NCI-H526 treated with DMSO at 0.1 percent for 48 hours (cell line): ENCODE measurements at regions not wholly inside any gene's neighbourhood (a gene's known extent, or its start where the extent isn't known, plus 50 kb on each side); places are given as distances from the start of the nearest gene placed in this dataset.
A peak's percentile ranks its signal among the peaks of the same experiment; 100 is the strongest.
"Not testable (repeated sequence)": the region's sequence is repeated elsewhere in the genome, so short reads cannot be mapped to it uniquely, and the experiment has no call there.

Source experiments
- DNase-seq: peaks from one replicate; lab custom pipeline; 2025; lab: John Stamatoyannopoulos, UW

- DNase-seq, result not testable (repeated sequence)
Measured at GRCh38 chr10:131581547-131581946, 270.0 kb upstream of the TCERG1L start.

GRCh38 chr10:131584287-131584686 is 272.8 kb upstream of the TCERG1L start:
- no peak for DNase-seq

GRCh38 chr10:131585761-131586160 is 274.2 kb upstream of the TCERG1L start:
- no peak for DNase-seq

- DNase-seq, result no peak
Measured at GRCh38 chr10:131586958-131587357, 275.4 kb upstream of the TCERG1L start.

GRCh38 chr10:131587976-131588680 is 276.6 kb upstream of the TCERG1L start:
- no peak for DNase-seq

- DNase-seq, result no peak
Measured at GRCh38 chr10:131588704-131589220, 277.2 kb upstream of the TCERG1L start.

- no peak for DNase-seq
Measured at GRCh38 chr10:131590567-131590966, 279.0 kb upstream of the TCERG1L start.

GRCh38 chr10:131591936-131592335 is 280.4 kb upstream of the TCERG1L start:
- DNase-seq, result no peak

GRCh38 chr10:131609176-131609575 is 291.6 kb upstream of the PPP2R2D start:
- DNase-seq, result no peak

- DNase-seq, result no peak
Measured at GRCh38 chr10:131615150-131615549, 285.7 kb upstream of the PPP2R2D start.

- no peak for DNase-seq
Measured at GRCh38 chr10:131616040-131616439, 284.8 kb upstream of the PPP2R2D start.

GRCh38 chr10:131617113-131617858 is 283.5 kb upstream of the PPP2R2D start:
- peak; percentile 3 for DNase-seq

- no peak for DNase-seq
Measured at GRCh38 chr10:131618587-131619267, 282.1 kb upstream of the PPP2R2D start.

GRCh38 chr10:131620314-131620713 is 280.5 kb upstream of the PPP2R2D start:
- DNase-seq, result no peak

- DNase-seq, result no peak
Measured at GRCh38 chr10:131620904-131621303, 279.9 kb upstream of the PPP2R2D start.

- no peak for DNase-seq
Measured at GRCh38 chr10:131621784-131622624, 278.8 kb upstream of the PPP2R2D start.

GRCh38 chr10:131625041-131625440 is 275.8 kb upstream of the PPP2R2D start:
- no peak for DNase-seq

- DNase-seq, result no peak
Measured at GRCh38 chr10:131626274-131626673, 274.5 kb upstream of the PPP2R2D start.

GRCh38 chr10:131629026-131629770 is 271.6 kb upstream of the PPP2R2D start:
- no peak for DNase-seq

- no peak for DNase-seq
Measured at GRCh38 chr10:131630772-131631258, 270.0 kb upstream of the PPP2R2D start.

GRCh38 chr10:131631619-131632018 is 269.2 kb upstream of the PPP2R2D start:
- DNase-seq, result no peak
